Astrocyte (in vitro differentiated cells and primary cell): ENCODE measurements at regions not wholly inside any gene's neighbourhood (a gene's known extent, or its start where the extent isn't known, plus 50 kb on each side); places are given as distances from the start of the nearest gene placed in this dataset.

Experiments
- DNase-seq: peaks from one replicate; pipeline ENCODE4 v3.0.0-alpha.2; 2010; ENCODE audit warnings: low read depth
- FAIRE-seq: peaks from 2 replicates; lab custom pipeline; 2011; peaks lifted over from hg19 to GRCh38; lab: Jason Lieb, UNC
- H2AFZ ChIP-seq: 2 replicates; pipeline ENCODE4 v1.6.0; 2012; ENCODE audit warnings: low read depth, low read length, inconsistent platforms
- H3K27ac ChIP-seq: 2 replicates; pipeline ENCODE4 v1.5.1; 2011; ENCODE audit warnings: low read depth, low read length, inconsistent platforms
- H3K27me3 ChIP-seq: 2 replicates; pipeline ENCODE4 v1.6.0; 2011; ENCODE audit warnings: low read length, inconsistent platforms; ENCODE audit not compliant: insufficient read depth
- H3K36me3 ChIP-seq: 2 replicates; pipeline ENCODE4 v1.5.1; 2011; ENCODE audit warnings: low read length, inconsistent platforms; ENCODE audit not compliant: insufficient read depth
- H3K4me1 ChIP-seq: 2 replicates; pipeline ENCODE4 v1.5.1; 2011; ENCODE audit warnings: low read length, inconsistent platforms; ENCODE audit not compliant: insufficient read depth
- H3K4me2 ChIP-seq: 2 replicates; pipeline ENCODE4 v1.6.0; 2012; ENCODE audit warnings: low read length, inconsistent platforms
- H3K4me3 ChIP-seq: 2 replicates; pipeline ENCODE4 v1.5.1; 2011; ENCODE audit warnings: low read depth, mild to moderate bottlenecking, low read length, inconsistent platforms; ENCODE audit not compliant: insufficient read depth
- H3K79me2 ChIP-seq: 2 replicates; pipeline ENCODE4 v1.6.0; 2012; ENCODE audit warnings: mild to moderate bottlenecking, low read length, inconsistent platforms; ENCODE audit not compliant: insufficient read depth
- H3K9ac ChIP-seq: 2 replicates; pipeline ENCODE4 v1.6.0; 2012; ENCODE audit warnings: mild to moderate bottlenecking, low read length, inconsistent platforms
- H3K9me3 ChIP-seq: 2 replicates; pipeline ENCODE4 v1.5.1; 2012; ENCODE audit warnings: low read depth, mild to moderate bottlenecking, low read length, inconsistent platforms; ENCODE audit not compliant: insufficient read depth
- H4K20me1 ChIP-seq: 2 replicates; pipeline ENCODE4 v1.6.0; 2012; ENCODE audit warnings: low read length, inconsistent platforms; ENCODE audit not compliant: insufficient read depth
- H3K27ac Mint-ChIP-seq: one replicate; pipeline ENCODE4 v1.8.0; 2021; ENCODE audit warnings: mild to moderate bottlenecking, mixed read lengths; ENCODE audit not compliant: unreplicated experiment
- H3K27me3 Mint-ChIP-seq: one replicate; pipeline ENCODE4 v1.8.0; 2021; ENCODE audit warnings: low read depth, mixed read lengths; ENCODE audit not compliant: unreplicated experiment
- H3K36me3 Mint-ChIP-seq: one replicate; pipeline ENCODE4 v1.8.0; 2021; ENCODE audit warnings: low read depth, mixed read lengths; ENCODE audit not compliant: unreplicated experiment
- H3K4me1 Mint-ChIP-seq: one replicate; pipeline ENCODE4 v1.8.0; 2021; ENCODE audit warnings: low read depth, mixed read lengths; ENCODE audit not compliant: unreplicated experiment
- H3K4me3 Mint-ChIP-seq: one replicate; pipeline ENCODE4 v1.8.0; 2021; ENCODE audit warnings: mild to moderate bottlenecking, moderate library complexity, mixed read lengths; ENCODE audit not compliant: unreplicated experiment
- H3K9me3 Mint-ChIP-seq: one replicate; pipeline ENCODE4 v1.8.0; 2021; ENCODE audit warnings: mild to moderate bottlenecking, mixed read lengths; ENCODE audit not compliant: unreplicated experiment
- EZH2 ChIP-seq: IDR thresholded peaks from 2 replicates; pipeline ENCODE4 v1.6.1; 2012; ENCODE audit warnings: mild to moderate bottlenecking, low read length, inconsistent platforms; ENCODE audit not compliant: insufficient read depth
- TF ChIP-seq, protein P1 (sequence below): IDR thresholded peaks from 2 replicates; pipeline ENCODE4 v1.5.1; 2011; ENCODE audit warnings: low read depth, mild to moderate bottlenecking, inconsistent platforms, low read length, moderate library complexity; ENCODE audit not compliant: insufficient read depth

DNA sequence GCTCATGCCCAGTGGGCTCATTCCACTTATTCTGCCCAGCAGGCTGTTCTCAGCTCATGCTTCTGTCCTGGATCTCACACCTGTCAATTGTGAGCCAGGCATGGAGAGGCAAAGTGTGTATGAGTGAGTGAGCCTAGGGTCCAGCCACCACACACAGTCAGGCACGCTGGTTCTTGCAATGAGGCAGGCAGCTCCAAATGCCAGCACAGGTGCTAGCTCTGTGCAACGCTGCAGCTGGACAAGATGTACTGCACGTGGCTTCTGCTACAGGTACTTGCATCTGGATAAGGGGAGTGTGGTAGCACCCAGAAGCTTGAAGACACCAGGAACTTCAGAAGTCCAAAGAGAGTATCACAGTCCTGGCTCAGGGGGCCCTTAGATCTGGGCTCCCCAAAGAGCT lies 1249.4 kb upstream of the IGFBP7 start:
- Histone ChIP-seq H3K27me3 (no peaks in the 10 kb centered on the region), H3K4me2 (no peak overlapping the region), H3K9me3 (peaks cover 7% of the 10 kb centered on the region), H3K27ac (no peak overlapping the region), H3K36me3 (no peaks in the 10 kb centered on the region), H3K79me2 (no peaks in the 10 kb centered on the region), H3K9ac (no peak overlapping the region), H3K4me1 (no peaks in the 10 kb centered on the region), H2AFZ (no peak overlapping the region), H4K20me1 (no peaks in the 10 kb centered on the region), H3K4me3 (no peak overlapping the region)
- Mint-ChIP-seq H3K27ac (no peak overlapping the region), H3K4me1 (no peaks in the 10 kb centered on the region), H3K9me3 (peaks cover 19% of the 10 kb centered on the region), H3K36me3 (no peaks in the 10 kb centered on the region), H3K27me3 (no peaks in the 10 kb centered on the region), H3K4me3 (no peak overlapping the region)
- no peak for DNase-seq
- TF ChIP-seq EZH2 = no peak
- TF ChIP-seq, protein P1, sequence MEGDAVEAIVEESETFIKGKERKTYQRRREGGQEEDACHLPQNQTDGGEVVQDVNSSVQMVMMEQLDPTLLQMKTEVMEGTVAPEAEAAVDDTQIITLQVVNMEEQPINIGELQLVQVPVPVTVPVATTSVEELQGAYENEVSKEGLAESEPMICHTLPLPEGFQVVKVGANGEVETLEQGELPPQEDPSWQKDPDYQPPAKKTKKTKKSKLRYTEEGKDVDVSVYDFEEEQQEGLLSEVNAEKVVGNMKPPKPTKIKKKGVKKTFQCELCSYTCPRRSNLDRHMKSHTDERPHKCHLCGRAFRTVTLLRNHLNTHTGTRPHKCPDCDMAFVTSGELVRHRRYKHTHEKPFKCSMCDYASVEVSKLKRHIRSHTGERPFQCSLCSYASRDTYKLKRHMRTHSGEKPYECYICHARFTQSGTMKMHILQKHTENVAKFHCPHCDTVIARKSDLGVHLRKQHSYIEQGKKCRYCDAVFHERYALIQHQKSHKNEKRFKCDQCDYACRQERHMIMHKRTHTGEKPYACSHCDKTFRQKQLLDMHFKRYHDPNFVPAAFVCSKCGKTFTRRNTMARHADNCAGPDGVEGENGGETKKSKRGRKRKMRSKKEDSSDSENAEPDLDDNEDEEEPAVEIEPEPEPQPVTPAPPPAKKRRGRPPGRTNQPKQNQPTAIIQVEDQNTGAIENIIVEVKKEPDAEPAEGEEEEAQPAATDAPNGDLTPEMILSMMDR = no peak
- no peak for FAIRE-seq

DNA sequence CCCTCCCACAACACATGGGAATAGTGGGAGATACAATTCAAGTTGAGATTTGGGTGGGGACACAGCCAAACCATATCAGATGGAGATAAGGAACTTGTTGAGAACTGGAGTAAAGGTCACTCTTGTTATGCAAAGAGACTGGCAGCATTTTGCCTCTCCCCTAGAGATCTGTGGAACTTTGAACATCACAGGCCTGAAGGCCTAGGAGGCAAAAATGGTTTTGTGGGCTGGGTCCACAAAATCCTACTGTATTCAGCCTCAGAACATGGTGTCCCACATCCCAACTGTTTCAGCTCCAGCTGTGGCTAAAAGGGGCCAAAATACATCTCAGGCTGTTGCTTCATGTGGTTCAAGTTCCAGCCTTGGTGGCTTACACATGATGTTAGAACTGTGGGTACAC lies 1247.8 kb upstream of the IGFBP7 start:
- Mint-ChIP-seq H3K9me3 (peaks cover 19% of the 10 kb centered on the region), H3K4me3 (no peak overlapping the region), H3K36me3 (no peaks in the 10 kb centered on the region), H3K4me1 (no peaks in the 10 kb centered on the region), H3K27ac (no peak overlapping the region), H3K27me3 (no peaks in the 10 kb centered on the region)
- Histone ChIP-seq H4K20me1 (no peaks in the 10 kb centered on the region), H3K79me2 (no peaks in the 10 kb centered on the region), H3K4me1 (no peaks in the 10 kb centered on the region), H3K4me3 (no peak overlapping the region), H3K9me3 (peaks cover 7% of the 10 kb centered on the region), H3K9ac (no peak overlapping the region), H3K36me3 (no peaks in the 10 kb centered on the region), H3K27ac (no peak overlapping the region), H3K27me3 (no peaks in the 10 kb centered on the region), H2AFZ (no peak overlapping the region), H3K4me2 (no peak overlapping the region)
- no peak for TF ChIP-seq EZH2
- TF ChIP-seq, protein P1 = no peak
- no peak for DNase-seq
- FAIRE-seq = no peak

DNA sequence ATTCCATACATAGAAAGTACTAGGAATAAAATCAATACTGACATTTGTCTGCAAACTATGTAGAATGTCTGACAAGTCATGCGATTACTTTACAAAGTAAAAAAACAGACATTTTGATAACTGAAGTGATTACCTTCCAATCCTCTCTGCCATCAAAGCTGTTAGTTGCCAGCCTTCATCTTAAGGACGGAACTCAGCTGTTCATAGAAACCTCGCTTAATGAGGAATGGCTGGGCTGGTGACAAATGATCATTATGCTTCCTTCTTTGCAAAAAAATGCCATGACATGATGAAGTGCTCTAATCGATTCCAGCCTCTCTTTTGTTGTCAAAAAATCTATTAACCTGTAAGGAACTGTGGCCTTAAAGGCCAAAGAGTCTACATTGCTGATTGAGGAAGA lies 1214.9 kb upstream of the IGFBP7 start:
- Histone ChIP-seq H3K79me2 (no peaks in the 10 kb centered on the region), H4K20me1 (no peaks in the 10 kb centered on the region), H3K9ac (no peak overlapping the region), H2AFZ (no peak overlapping the region), H3K27me3 (no peaks in the 10 kb centered on the region), H3K4me1 (no peaks in the 10 kb centered on the region), H3K9me3 (no peaks in the 10 kb centered on the region), H3K27ac (no peak overlapping the region), H3K36me3 (no peaks in the 10 kb centered on the region), H3K4me2 (no peak overlapping the region), H3K4me3 (no peak overlapping the region)
- Mint-ChIP-seq H3K27me3 (no peaks in the 10 kb centered on the region), H3K27ac (no peak overlapping the region), H3K4me3 (no peak overlapping the region), H3K4me1 (no peaks in the 10 kb centered on the region), H3K36me3 (no peaks in the 10 kb centered on the region), H3K9me3 (no peaks in the 10 kb centered on the region)
- no peak for FAIRE-seq
- DNase-seq = no peak
- no peak for TF ChIP-seq EZH2
- TF ChIP-seq, protein P1 = no peak
